Osteocyte (in vitro differentiated cells): ENCODE measurements at regions not wholly inside any gene's neighbourhood (a gene's known extent, or its start where the extent isn't known, plus 50 kb on each side); places are given as distances from the start of the nearest gene placed in this dataset.
"Not testable (repeated sequence)": the region's sequence is repeated elsewhere in the genome, so short reads cannot be mapped to it uniquely, and the experiment has no call there.

Experiments
- DNase-seq: peaks from one replicate; pipeline ENCODE4 v3.0.0; 2021; ENCODE audit warnings: mixed read lengths; ENCODE audit not compliant: unreplicated experiment; ENCODE audit errors: extremely low spot score
- H3K27ac Mint-ChIP-seq: one replicate; pipeline ENCODE4 v1.8.0; 2021; ENCODE audit warnings: mild to moderate bottlenecking, mixed read lengths; ENCODE audit not compliant: unreplicated experiment
- H3K27me3 Mint-ChIP-seq: one replicate; pipeline ENCODE4 v1.8.0; 2021; ENCODE audit warnings: mixed read lengths; ENCODE audit not compliant: unreplicated experiment
- H3K36me3 Mint-ChIP-seq: one replicate; pipeline ENCODE4 v1.8.0; 2021; ENCODE audit warnings: mixed read lengths; ENCODE audit not compliant: unreplicated experiment
- H3K4me1 Mint-ChIP-seq: one replicate; pipeline ENCODE4 v1.8.0; 2021; ENCODE audit warnings: mixed read lengths; ENCODE audit not compliant: unreplicated experiment
- H3K4me3 Mint-ChIP-seq: one replicate; pipeline ENCODE4 v1.8.0; 2021; ENCODE audit warnings: mild to moderate bottlenecking, moderate library complexity, mixed read lengths; ENCODE audit not compliant: unreplicated experiment
- H3K9me3 Mint-ChIP-seq: one replicate; pipeline ENCODE4 v1.8.0; 2021; ENCODE audit warnings: mixed read lengths; ENCODE audit not compliant: unreplicated experiment
- TF ChIP-seq, protein P1 (sequence below): fragments of 200-600 bp; sonication (generic); IDR thresholded peaks from 2 replicates; pipeline ENCODE4 v1.5.0; 2021; ENCODE audit warnings: antibody characterized with exemption, mild to moderate bottlenecking, moderate library complexity

- H3K9me3 Mint-ChIP-seq: no peaks in the 10 kb centered on the region
- no peak for DNase-seq
- peaks cover 8% of the 10 kb centered on the region for H3K4me1 Mint-ChIP-seq
- no peak overlapping the region for H3K27ac Mint-ChIP-seq
- H3K4me3 Mint-ChIP-seq: no peak overlapping the region
- no peaks in the 10 kb centered on the region for H3K27me3 Mint-ChIP-seq
- TF ChIP-seq, protein P1, sequence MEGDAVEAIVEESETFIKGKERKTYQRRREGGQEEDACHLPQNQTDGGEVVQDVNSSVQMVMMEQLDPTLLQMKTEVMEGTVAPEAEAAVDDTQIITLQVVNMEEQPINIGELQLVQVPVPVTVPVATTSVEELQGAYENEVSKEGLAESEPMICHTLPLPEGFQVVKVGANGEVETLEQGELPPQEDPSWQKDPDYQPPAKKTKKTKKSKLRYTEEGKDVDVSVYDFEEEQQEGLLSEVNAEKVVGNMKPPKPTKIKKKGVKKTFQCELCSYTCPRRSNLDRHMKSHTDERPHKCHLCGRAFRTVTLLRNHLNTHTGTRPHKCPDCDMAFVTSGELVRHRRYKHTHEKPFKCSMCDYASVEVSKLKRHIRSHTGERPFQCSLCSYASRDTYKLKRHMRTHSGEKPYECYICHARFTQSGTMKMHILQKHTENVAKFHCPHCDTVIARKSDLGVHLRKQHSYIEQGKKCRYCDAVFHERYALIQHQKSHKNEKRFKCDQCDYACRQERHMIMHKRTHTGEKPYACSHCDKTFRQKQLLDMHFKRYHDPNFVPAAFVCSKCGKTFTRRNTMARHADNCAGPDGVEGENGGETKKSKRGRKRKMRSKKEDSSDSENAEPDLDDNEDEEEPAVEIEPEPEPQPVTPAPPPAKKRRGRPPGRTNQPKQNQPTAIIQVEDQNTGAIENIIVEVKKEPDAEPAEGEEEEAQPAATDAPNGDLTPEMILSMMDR: no peak
- no peaks in the 10 kb centered on the region for H3K36me3 Mint-ChIP-seq
Observed at GRCh38 chr1:244296003-244296402, 155.7 kb downstream of the ADSS2 start.

- Mint-ChIP-seq H3K36me3 (no peaks in the 10 kb centered on the region), H3K4me1 (peaks cover 9% of the 10 kb centered on the region), H3K27me3 (no peaks in the 10 kb centered on the region), H3K4me3 (no peak overlapping the region), H3K27ac (no peak overlapping the region), H3K9me3 (no peaks in the 10 kb centered on the region)
- no peak for DNase-seq
- TF ChIP-seq, protein P1: no peak
Observed at GRCh38 chr1:244296447-244296846, 155.3 kb downstream of the ADSS2 start.

- Mint-ChIP-seq H3K9me3 (no peaks in the 10 kb centered on the region), H3K4me3 (no peak overlapping the region), H3K36me3 (no peaks in the 10 kb centered on the region), H3K27me3 (no peaks in the 10 kb centered on the region), H3K27ac (no peak overlapping the region), H3K4me1 (peaks cover 15% of the 10 kb centered on the region)
- TF ChIP-seq, protein P1: no peak
- no peak for DNase-seq
Observed at GRCh38 chr1:244297087-244297486, 154.6 kb downstream of the ADSS2 start.

- Mint-ChIP-seq H3K4me1 (peaks cover 19% of the 10 kb centered on the region), H3K27ac (no peak overlapping the region), H3K9me3 (no peaks in the 10 kb centered on the region), H3K27me3 (no peaks in the 10 kb centered on the region), H3K36me3 (no peaks in the 10 kb centered on the region), H3K4me3 (no peak overlapping the region)
- TF ChIP-seq, protein P1: no peak
- no peak for DNase-seq
Observed at GRCh38 chr1:244297616-244298015, 154.1 kb downstream of the ADSS2 start.

DNA sequence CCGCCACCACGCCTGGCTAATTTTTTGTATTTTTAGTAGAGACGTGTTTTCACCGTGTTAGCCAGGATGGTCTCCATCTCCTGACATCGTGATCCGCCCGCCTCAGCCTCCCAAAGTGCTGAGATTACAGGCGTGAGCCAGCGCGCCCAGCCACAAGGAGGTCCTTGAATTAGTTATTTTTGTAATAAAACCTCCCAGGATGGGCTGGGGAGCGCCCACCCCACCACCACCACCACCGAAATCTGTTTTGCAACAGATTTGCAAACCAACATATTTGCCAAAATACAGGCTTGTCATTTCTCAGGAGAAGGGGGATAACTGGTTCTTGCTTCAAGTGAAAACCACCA, 151.7 kb downstream of the ADSS2 start:
- not testable (repeated sequence) for H3K27me3 Mint-ChIP-seq, H3K9me3 Mint-ChIP-seq, H3K4me3 Mint-ChIP-seq, DNase-seq, H3K36me3 Mint-ChIP-seq
- Mint-ChIP-seq H3K4me1 (peaks cover 43% of the 10 kb centered on the region), H3K27ac (peak overlapping the region; percentile 79)

- Mint-ChIP-seq H3K4me3 (no peak overlapping the region), H3K27me3 (no peaks in the 10 kb centered on the region), H3K27ac (peak overlapping the region; percentile 1), H3K36me3 (no peaks in the 10 kb centered on the region), H3K9me3 (peaks cover 5% of the 10 kb centered on the region), H3K4me1 (peaks cover 47% of the 10 kb centered on the region)
- no peak for DNase-seq
- TF ChIP-seq, protein P1: no peak
Observed at GRCh38 chr1:244301595-244302130, 150.0 kb downstream of the ADSS2 start.
